ENCODE measurements at regions not wholly inside any gene's neighbourhood (a gene's known extent, or its start where the extent isn't known, plus 50 kb on each side); places are given as distances from the start of the nearest gene placed in this dataset.

DNA sequence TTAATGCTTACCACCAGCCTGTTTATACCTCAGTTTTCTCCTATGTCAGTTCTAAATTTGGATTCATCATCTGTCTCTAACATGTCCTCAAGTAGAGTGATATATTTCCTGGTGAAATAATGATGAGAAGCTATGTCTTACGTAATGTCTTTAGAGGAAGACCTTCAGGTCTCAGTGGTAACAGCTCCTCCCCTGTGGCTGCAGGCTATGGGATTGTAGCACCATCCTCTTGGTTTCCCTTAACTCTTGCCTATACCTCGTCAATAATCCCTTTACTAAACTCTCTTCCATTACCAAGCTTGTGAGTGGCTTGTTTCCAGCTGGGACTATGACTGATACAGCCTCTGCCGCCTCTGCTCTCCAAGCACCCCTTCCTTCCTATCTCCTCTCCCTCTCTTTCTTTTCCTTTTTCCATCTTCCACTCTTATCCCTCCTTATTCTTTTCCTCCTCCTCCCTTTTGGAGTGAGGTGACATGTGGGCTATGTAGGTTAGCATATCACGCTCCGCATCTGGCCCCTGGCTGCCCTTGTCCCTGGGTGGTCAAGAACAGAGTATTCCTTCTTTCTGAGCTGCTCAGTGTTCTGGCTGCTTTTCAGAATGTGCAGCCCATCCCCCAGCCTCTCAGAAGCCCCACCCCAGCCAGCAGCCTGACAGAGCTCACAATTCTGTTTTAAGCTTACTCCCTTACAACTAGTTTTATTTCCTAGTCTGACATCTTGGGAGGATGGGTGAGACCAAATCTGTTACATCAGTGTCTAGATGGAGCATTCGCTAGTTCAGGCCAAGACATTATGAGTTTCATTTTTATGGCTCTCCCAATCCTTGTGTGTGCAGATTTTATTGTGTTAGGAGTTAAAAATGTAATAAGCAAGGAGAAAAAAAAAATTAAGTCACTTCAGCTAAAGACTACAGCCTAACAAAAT, 75.0 kb upstream of the RNU6-1 start:
- no peaks in the 10 kb centered on the region for H3K36me3 ChIP-seq (ENCODE audit: control insufficient read depth, insufficient read depth, low read length)
- ChIA-PET POLR2A (no interaction called here), CTCF (interaction anchor here (0.7 to 1.0 kb wide), 4 partner anchors 9 to 51 kb away, joined by 3 to 4 read pairs (median 3); no protein-coding TSS in a partner anchor)
- TF ChIP-seq, protein P1, sequence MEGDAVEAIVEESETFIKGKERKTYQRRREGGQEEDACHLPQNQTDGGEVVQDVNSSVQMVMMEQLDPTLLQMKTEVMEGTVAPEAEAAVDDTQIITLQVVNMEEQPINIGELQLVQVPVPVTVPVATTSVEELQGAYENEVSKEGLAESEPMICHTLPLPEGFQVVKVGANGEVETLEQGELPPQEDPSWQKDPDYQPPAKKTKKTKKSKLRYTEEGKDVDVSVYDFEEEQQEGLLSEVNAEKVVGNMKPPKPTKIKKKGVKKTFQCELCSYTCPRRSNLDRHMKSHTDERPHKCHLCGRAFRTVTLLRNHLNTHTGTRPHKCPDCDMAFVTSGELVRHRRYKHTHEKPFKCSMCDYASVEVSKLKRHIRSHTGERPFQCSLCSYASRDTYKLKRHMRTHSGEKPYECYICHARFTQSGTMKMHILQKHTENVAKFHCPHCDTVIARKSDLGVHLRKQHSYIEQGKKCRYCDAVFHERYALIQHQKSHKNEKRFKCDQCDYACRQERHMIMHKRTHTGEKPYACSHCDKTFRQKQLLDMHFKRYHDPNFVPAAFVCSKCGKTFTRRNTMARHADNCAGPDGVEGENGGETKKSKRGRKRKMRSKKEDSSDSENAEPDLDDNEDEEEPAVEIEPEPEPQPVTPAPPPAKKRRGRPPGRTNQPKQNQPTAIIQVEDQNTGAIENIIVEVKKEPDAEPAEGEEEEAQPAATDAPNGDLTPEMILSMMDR (IDR thresholded peaks at IDR 0.05; ENCODE audit: insufficient read depth, low read depth, low read length), result no peak
- no peak overlapping the region for H3K4me3 ChIP-seq (ENCODE audit: low read depth, low read length)
- H3K27me3 ChIP-seq (ENCODE audit: control insufficient read depth, insufficient read depth, low read length), result no peaks in the 10 kb centered on the region
- DNase-seq (ENCODE audit: low read depth), result no peak

DNA sequence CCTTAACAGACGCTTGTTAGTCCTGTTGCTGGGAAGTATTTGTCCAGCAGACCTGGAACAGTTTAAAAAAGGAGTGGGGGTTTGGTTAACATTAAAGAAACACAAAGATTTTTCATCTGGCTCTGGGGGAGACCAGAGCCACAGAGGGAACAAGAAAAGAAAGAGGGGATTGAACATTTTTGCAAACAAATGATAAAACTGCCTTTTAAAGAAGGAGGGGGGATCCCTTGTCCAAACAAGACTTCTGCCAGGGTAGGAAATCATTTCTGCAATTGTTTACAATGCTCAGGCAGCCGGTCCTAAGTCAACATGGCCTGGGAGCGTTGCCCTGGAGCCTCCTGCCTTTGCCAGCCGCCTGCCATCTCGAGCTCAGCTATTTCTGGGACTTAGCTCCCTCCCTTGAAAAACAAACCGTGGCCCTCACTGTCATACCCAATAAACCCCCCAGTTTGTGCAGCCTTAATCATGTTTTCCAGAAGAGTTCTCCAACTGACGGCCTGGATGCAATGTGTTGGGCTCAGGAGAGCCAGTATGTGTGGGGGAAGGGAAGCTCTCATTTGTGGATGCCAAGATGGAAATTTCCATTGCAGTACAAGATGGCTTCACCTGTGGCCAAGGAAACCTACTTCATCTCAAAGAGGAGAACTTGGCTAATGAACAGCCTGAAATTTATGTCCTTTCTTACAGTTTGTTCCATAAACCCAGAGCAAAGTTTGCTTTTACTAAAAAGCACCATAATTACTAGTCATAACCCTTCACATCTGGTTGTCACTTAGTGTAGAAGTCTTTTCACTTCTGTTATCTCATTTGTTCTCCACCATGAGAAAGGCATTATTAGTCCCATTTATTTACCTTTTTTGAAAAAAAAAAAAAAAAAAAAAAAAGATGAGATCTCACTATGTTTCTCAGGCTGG, 75.9 kb upstream of the RNU6-1 start:
- H3K4me3 ChIP-seq (ENCODE audit: low read depth, low read length), result no peak overlapping the region
- H3K36me3 ChIP-seq (ENCODE audit: control insufficient read depth, insufficient read depth, low read length), result no peaks in the 10 kb centered on the region
- TF ChIP-seq, protein P1 (IDR thresholded peaks at IDR 0.05; ENCODE audit: insufficient read depth, low read depth, low read length), result no peak
- no peak for DNase-seq (ENCODE audit: low read depth)
- ChIA-PET POLR2A (no interaction called here), CTCF (interaction anchor here (1.0 to 1.5 kb wide), 2 partner anchors 12 to 52 kb away, joined by 4 to 5 read pairs; no protein-coding TSS in a partner anchor)
- H3K27me3 ChIP-seq (ENCODE audit: control insufficient read depth, insufficient read depth, low read length), result no peaks in the 10 kb centered on the region

DNA sequence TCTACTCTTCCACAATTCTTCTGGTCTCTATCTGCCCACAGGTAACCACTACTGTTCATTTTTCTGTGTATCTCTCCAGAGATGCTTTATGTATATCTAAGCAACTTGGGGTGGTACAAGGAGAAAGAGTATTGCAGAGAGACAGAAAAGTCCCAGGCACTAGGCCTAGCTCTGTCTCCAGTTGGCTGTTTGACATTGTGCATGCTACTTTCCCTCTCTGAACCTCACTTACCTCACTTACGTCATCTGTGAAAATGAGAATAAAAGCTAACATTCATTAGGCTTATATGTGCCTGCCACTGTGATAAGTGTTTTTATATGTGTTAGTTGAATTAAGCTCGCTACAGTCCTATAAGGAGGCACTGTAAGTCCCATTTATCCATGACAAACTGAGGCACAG, 76.7 kb upstream of the RNU6-1 start:
- Histone ChIP-seq H3K27me3 (ENCODE audit: control insufficient read depth, insufficient read depth, low read length) (no peaks in the 10 kb centered on the region), H3K4me3 (ENCODE audit: low read depth, low read length) (no peak overlapping the region), H3K36me3 (ENCODE audit: control insufficient read depth, insufficient read depth, low read length) (no peaks in the 10 kb centered on the region)
- ChIA-PET CTCF (interaction anchor here (1.5 kb wide), 1 partner anchor 11 kb away, joined by 5 read pairs; no protein-coding TSS in a partner anchor), POLR2A (no interaction called here)
- TF ChIP-seq, protein P1 (IDR thresholded peaks at IDR 0.05; ENCODE audit: insufficient read depth, low read depth, low read length), result no peak
- DNase-seq (ENCODE audit: low read depth), result no peak

DNA sequence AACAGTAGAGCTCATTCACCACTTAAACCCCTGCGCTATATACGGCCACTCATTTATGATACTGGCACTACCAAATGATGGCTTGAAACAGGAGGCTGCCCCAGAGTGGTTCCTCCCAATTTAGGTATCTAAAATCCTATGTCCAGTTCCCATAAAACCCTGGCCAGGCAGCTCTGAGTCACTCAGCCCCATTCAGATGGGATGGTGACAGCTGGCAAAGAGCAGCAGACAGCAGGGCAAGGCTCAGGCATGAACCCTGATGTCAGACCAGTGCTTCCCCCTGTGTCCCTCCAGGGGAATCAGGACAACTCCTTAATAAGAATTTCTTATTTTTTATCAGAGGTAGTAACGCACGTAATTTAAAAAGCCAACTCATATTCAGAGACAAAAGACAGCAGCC, 77.2 kb upstream of the RNU6-1 start:
- Histone ChIP-seq H3K4me3 (ENCODE audit: low read depth, low read length) (no peak overlapping the region), H3K36me3 (ENCODE audit: control insufficient read depth, insufficient read depth, low read length) (no peaks in the 10 kb centered on the region), H3K27me3 (ENCODE audit: control insufficient read depth, insufficient read depth, low read length) (no peaks in the 10 kb centered on the region)
- CTCF ChIA-PET, result no interaction called here
- POLR2A ChIA-PET, result no interaction called here
- no peak for DNase-seq (ENCODE audit: low read depth)
- TF ChIP-seq, protein P1 (IDR thresholded peaks at IDR 0.05; ENCODE audit: insufficient read depth, low read depth, low read length), result no peak

DNA sequence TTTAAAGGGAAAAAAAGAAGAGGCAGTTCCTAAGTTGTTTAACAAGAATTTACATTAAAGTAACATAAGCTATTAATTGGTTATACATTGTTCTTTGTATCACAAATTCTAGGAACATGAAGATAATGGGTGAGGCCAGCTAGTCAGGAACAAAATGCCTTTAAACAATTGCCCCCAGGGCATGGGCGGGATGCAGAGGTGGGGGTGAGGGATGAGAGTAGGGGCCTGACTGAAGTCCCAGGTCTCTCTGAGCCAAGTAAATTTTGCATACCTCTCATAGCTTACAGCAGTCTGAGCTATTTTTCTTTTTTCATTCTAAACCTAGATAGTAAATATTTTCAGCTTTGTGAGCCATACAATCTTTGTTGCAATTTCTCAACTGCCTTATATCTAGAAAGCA, 77.8 kb upstream of the RNU6-1 start:
- no peaks in the 10 kb centered on the region for H3K36me3 ChIP-seq (ENCODE audit: control insufficient read depth, insufficient read depth, low read length)
- TF ChIP-seq, protein P1 (IDR thresholded peaks at IDR 0.05; ENCODE audit: insufficient read depth, low read depth, low read length), result no peak
- ChIA-PET POLR2A (no interaction called here), CTCF (no interaction called here)
- no peak for DNase-seq (ENCODE audit: low read depth)
- no peaks in the 10 kb centered on the region for H3K27me3 ChIP-seq (ENCODE audit: control insufficient read depth, insufficient read depth, low read length)
- H3K4me3 ChIP-seq (ENCODE audit: low read depth, low read length), result no peak overlapping the region
